Germinal center (tissue), 1 donor: ENCODE measurements at regions not wholly inside any gene's neighbourhood (a gene's known extent, or its start where the extent isn't known, plus 50 kb on each side); places are given as distances from the start of the nearest gene placed in this dataset.
"Not testable (repeated sequence)": the region's sequence is repeated elsewhere in the genome, so short reads cannot be mapped to it uniquely, and the experiment has no call there.

Experiments used
- DNase-seq: peaks from one replicate; pipeline ENCODE4 v3.0.0; 2012; ENCODE audit warnings: mixed read lengths, low spot score

DNA sequence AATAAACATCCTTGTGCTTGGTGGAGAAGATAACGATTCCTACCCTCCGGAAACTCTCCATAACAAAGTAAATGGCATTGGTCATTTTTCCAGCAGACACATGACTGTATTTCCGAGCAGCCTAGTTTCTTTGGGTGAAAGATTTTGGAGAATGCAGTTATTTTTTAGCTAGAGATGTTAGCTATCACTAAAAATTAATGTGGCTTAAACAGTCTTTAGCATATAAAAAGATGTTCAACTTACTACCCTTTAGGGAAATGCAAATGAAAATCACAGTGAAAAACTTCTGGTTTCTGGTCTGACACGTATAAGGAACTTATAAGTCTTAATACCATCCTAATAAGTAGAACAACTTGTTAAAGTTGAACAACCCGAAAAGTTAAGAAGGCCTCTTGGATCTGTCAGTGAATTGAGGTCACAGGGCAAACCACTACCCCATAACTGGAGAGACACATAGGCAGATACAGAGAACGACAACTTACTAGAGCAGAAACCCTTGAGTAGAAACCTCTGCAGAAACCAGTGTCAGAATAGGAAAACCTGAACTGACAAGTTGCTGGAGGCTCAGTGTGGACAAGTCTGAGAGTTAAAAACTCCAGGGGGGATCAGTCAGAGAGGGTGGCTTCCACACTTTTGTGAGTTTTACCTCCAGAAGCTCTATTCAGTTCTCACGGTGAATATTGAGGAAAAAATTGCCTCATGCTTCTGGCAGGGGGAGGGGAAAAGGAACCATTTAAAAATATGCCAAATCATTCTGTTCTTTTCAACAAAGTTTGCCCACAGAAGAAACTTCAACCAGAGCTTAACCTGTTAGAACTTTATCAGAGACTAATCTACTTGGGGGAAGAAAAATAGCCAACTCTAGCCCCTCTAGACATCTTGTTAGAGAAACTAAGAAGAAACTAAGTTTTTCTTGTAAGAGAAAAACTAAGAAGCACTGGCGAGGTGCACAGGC is 325.2 kb upstream of the RPS23 start:
- DNase-seq = no peak

DNA sequence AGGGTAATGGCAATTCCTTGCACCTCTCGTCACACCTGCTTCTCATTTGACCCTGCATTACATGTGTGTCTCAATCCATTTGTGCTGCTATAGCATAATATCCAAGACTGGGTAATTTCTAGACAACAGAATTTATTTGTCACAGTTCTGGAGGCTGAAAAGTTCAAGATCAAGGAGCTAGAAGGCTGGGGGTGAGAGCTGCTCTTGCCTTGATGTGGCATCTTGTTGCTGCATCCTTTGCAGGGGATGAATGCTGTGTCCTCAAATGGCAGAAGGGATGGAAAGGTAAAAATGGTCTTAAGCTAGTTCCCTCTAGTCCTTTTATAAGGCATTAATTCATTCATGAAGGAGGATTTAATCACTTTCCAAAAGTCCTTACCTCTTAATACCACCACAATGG is 323.7 kb upstream of the RPS23 start:
- DNase-seq = no peak

DNA sequence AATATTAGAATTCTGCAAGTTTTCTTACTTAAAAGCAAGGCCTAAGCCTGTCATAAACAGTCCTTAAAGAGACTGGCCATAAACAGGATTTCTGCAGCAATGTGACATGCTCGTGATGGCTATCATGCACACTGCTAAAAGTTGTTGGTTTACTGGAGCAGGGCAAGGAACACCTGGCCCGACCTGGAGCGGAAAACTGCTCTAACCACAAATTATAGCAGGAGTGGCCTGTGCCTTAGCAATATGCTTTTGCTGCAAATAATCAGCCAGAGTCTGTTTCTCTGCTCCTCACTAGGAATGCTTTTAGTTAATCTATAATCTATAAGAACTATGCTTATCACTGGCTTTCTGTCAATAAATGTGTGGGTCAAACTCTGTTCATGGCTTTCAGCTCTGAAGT is 322.9 kb upstream of the RPS23 start:
- DNase-seq = no peak

DNA sequence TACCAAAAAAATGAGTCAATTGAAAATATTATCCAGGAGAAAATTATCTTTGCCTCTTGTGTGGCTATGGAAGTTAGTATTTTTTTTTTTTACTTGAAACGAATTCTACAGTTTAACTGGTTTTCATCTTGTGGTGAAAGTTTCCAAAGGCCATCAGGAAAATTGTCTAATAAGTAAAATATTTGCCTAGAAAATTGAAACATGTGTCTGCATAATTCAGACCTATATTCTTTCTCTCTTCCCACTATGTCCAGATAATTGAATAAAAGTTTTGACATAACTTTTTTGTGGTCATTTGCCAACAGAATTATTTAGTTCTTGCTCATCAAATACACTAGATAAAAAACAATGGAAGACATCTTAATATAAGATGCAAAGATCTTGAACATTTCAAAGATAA is 321.5 kb upstream of the RPS23 start:
- DNase-seq = no peak

DNA sequence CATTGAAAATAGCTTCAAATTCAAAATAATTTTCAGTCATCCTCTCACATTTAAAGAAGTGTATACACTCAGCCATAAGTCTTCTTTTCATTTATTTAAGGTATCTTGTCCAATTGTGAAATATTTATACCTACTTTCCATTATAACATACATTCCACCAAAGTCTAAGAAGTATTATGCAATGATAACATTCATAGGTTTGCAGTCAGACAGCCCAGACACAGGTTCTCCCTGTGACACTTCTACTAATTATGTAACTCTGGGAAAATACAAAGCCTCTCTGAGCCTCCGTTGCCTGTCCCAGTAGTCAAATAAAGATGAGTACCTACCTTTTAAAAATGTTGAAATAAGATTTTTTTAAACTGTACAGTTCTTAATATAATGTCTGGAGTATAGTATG is 320.9 kb upstream of the RPS23 start:
- no peak for DNase-seq

DNA sequence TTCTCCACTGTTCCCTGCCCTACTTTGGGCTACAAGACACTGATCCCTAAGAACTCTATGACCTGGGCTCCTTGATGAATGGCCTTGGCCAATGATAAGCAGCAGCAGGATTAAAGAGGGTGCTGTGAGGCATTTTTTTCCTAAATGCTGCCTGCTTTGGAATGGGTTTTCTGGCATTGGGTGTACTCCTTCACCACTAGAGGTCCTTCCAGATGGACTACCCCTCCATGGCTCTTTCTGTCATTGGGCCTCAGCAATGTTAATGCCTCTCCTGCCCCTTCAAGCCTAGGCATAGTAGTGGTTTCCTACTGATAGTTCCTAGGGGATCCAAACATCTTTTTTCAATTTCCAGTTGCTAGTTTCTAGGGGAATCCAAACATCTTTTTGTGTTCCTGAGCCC is 319.3 kb upstream of the RPS23 start:
- no peak for DNase-seq

DNA sequence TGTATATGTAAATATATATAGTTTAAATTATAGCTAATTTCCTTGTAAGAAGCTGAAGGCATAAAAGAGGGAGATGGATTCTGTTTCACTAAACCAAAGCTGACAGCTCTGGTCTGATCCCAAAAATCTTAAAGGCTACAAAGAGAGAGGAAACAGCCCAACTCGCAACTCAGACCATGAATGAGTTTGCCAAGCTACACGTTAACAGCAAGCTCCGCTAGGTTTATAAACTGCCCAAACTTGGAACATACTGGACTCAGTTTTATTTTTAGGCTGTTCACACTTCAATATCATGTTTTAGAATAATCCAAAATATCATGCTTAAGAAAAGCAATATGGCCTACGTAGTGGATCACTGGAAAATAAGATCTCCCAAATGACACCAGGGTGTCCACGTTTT is 318.3 kb upstream of the RPS23 start:
- no peak for DNase-seq

DNA sequence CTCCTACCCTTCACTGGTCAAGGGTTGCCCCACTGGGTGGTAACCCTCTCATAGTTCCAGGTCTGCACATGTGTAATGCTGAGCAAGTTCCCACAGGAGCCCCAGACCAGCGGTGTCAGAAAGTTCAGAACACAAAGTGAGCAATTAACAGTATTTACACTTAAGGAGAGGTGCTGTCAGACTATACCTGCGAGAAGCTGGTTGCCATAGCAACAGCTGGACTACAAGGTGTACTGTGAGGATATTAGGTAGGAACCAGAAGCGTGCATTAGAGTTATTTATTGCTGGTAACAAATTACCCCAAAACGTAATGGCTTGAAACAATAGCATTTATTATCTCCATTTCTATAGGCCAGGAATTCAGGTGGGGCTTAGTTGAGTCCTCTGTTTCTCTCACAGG is 317.0 kb upstream of the RPS23 start:
- DNase-seq = no peak

DNA sequence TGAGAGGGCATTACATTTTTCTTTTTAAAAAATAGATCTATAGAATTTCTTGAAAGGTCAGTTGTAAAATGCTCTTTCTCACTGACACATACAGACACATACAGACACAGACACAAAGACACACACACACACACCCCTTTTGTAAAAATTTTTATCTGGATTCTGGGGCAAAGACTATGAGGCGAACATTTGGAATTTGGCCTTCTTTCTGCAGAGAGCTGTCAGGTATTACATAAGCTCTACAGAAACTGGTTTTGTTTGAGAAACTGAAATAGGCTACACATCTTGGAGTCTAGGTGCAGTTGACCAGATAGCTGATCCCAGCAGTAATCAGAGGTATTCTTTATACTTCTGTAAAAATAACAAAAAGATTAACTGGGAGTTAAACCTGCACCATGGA is 315.9 kb upstream of the RPS23 start:
- DNase-seq = no peak

DNA sequence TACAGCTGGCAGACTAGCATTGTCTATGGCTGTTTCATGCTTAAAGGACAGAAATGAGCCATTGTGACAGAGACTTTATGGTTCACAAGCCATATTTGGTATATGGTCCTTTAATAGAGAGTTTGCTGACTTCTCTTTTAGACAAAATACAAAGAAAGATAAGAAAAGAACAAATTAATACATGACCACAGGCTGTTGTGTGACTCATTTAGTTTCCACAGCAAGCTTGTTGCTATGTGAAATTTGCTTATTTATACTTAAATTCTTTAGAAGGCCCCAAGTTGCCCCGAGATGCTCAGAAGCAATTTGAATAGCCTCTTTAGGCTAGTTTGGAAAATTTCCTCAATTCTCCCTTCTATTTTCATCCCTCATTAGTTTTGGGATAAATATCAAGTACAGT is 315.3 kb upstream of the RPS23 start:
- no peak for DNase-seq

DNA sequence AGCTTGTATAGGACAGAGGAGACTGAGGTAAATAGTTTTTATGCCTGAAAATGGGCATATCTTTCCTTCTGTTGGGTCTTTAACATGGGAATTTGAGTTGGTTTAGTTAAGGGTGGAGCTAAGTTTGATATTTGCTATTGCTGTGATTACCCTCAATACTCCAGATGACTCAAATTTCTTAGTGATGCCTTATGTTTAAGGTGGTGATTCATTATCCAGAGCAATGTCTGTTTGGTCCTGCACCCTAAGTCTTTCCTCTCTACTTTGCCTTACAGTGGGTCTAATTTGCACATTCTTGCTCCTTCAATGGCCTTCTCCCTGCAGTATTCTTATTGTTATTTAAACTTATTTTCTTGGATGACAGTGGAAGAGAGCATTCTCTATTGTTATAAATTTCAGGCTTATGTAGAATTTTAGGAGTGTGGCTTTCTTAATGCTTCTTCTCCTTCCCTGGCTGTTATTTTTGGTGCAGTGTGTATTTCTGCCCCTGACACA is 312.9 kb upstream of the RPS23 start:
- no peak for DNase-seq

DNA sequence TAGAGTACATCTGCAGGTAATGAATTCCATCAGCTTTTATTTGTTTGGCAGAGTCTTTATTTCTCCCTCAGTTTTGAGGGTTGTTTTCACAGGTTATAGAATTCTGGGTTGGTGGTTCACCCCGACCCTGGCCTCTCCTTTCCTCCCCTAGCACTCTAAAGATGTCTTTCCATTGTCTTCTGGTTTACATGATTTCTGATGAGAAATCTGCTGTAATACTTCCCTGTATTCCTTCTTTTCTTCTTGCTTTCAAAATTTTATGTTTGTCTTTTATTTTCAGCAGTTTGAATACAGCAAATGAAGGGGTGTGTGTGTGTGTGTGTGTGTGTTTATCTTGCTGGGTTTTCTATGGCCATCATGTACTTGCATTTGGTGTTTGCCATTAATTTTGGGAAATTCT is 312.0 kb upstream of the RPS23 start:
- DNase-seq = no peak

DNA sequence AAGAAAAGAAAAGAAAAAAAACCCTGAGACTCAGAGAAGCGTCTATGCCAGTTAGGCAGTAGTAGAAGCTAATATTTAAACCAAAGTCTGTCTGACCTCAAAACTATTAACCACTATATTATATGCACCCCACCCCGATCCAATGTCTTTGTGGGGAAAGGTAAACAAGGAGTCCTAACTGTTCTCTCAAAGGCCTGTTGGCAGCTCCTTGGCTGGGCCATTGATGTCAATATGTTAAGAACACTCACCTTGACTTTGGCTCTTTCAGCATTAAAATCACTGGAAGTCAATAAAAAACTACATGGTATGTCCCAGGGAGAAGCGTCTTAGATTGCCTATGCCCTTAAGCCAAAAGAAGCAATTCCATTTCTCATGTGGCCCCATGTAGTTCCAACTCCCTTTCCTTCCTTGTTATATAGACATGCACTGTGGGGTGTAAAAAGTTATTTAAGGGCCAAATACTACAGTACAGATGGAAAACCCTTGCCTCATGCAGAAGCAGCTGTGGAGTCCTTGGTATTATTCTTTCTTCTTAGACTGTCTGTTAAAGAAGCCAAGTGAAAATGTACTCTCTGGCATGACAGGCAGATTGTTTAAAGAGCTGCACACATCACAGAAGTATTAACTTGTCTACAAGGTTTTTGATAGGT is 308.6 kb upstream of the RPS23 start:
- DNase-seq = no peak

DNA sequence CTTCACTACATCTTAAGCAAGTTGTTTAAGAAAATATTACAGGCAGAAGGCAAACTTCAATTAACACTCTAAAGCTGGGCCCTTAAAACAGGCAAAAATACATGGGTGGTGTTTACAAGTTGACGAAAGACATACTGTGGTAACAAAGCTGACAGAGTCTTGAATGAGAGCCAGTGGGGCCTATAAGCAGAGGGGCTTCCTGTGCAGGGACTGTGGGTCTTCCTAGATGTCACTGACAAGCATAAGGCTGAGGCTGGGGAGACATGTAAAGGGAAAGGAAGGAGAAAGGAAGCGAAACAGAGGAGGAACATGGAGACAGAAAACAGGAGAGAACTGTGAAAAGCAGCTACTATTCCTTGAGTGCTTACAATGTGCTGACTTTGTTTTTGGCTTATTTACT is 308.0 kb upstream of the RPS23 start:
- no peak for DNase-seq

DNA sequence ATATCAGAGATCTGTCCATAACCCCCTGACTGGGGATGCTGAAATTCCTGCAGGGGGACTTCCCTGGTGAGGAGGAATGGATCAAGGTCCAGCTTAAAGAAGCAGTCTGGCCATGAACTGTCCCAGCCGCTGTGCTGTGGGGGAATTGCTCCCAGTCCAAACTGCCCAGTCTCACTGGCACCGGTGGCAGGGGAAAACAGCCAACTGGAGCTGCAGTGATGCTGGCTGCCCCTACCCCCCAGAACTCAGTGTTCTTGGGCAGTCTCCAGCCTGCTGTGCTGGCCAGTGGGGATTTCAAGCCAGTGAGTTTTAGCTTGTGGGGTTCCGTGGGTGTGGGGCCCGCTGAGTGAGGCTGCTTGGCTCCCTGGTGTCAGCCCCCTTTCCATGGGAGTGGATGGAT is 306.5 kb upstream of the RPS23 start:
- DNase-seq = no peak

DNA sequence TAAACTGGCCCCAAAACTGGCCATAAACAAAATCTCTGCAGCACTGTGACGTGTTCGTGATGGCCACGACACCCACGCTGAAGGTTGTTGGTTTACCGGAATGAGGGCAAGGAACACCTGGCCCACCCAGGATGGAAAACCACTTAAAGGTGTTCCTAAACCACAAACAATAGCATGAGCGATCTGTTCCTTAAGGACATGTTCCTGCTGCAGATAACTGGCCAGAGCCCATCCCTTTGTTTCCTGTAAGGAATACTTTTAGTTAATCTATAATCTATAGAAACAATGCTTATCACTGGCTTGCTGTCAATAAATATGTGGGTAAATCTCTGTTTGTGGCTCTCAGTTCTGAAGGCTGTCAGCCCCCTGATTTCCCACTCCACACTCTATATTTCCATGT is 305.2 kb upstream of the RPS23 start:
- not testable (repeated sequence) for DNase-seq

DNA sequence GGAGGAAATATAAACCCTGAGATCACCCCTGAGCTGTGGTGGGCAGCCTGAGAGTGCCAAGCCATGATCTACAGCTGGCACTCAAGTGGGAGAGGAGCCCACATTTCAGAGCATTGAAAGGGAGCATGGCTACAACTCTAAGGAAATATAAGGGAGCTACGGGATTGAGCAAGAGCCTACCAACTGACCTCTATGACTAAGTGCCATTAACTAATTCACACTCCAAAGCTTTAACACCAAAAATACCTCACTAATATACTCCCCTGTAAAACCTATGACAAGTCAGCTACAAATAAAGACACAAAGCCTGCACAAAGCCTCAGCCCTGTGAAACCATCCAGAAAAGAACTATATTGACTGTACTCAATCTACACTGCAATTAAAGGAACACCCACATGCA is 286.8 kb upstream of the RPS23 start:
- DNase-seq = no peak

DNA sequence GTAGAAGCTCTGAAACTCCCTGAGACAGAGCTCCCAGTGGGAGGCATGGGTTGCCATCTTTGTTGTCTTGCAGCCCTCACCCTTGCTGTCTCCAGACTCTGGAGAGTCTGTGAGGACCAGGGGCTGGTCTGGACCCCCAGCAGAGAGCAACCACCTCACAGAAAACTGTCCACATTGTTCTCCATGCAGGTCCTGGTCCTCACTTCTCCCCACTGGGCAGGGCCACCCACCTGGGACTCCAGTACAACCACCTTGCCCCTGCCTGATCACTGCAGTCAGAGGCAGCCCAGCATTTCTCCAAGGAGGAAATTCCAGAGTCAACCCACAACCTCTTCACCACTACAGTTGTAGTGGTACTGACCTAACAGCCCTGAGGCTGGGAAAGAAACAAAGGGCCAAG is 285.6 kb upstream of the RPS23 start:
- DNase-seq = no peak

DNA sequence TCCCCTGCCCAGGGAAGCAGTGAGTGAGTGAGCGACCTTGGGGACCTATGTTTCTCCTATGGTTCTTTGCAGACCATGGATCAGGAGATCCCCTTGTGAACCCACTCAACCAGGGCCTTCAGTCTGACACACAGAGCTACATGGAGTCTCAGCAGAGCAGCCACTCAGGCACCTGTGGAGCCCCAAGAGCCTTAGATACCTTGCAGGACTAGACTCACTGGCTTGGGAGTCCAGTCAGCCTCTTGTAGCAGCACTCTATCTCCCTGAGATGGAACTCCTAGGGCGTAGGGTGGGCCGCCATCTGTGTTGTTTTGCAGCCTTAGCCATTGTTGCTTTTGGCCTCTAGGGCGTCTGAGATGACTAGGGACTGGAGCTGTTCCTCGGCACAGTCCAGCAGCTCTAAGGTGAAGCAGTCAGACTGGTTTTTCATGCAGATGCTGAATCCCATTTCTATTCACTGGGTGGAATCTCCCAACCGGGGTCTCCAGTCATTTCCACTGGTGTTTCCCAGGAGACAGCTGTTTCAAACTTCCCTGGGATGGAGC is 284.6 kb upstream of the RPS23 start:
- no peak for DNase-seq

DNA sequence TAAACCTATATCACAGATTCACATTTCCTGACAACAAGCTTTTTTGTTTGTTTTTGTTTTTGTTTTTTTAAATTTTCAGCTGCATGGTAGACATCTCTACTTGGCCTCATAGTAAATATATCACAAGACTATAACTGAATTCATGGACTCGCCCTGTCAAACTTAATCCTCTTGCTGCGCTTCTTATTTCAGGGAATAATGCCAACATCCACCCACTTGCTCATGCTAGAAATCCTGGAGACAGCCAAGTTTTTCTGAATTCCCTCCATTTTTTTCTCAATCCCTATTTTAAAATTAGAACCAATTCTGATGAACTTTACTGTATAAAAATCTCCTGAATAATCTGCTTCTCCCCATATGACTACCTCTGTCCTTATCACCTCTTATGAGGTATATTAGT is 283.6 kb upstream of the RPS23 start:
- DNase-seq = no peak

DNA sequence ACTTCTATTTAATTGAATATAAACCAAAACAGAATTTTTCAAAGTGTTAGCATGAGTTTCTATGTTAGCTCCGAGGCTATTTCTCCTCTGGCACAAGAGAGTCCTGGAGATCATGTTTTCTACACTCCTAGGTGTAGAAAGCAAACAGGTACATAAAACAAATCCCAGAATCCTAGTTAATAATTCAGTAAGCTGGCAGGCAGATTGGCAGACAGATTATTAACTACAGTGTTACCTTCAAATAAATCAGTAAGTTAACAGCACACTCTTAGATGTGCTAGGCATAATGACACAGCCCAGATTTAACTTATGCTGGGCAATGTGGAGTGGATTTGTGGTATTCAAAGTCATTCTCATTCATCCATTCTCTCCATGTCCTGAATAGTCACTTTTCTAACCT is 282.8 kb upstream of the RPS23 start:
- no peak for DNase-seq

DNA sequence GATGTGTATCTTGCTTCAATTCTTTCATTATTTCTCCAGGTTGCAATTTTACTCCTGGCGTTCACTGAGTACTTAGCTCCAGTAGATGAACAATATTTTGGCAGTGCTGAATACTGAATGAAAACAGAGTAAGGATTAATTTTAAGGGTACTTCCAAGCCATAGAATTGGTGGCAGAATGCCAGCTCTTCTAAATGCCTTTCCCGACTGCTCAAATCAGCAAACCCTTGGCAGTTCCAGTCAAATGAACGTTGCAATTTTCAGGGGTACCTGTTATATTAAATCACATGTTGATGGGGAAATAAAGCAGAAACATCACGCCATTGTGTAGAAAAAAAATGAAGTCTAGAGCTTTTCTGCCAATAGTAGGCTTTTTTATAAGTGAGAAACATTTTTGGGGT is 282.4 kb upstream of the RPS23 start:
- DNase-seq = no peak

DNA sequence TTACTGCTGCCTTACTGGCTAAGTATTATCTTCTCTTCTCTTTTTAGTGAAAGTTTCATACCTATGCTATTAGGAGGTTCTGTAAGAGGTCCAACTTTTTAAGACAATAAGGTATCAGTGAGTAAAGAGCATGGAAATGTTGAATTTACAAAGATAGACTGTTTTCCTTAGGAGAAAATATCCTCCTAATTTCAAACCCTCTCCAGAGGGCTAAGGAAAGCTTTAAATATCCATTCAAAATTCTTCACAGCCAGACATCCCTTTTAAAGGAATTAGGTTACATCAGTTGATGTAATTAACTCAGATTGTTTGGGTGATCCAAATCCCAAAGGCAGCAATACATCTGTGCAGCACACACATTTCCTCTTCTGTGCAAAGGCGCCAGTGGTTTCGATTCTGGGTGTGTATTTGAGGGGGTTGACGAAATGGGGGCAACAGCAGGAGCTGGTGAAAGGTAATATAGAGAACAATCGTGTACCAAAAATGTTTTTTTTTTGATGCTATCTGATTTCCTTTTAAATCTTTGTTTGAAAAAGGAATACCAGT is 273.8 kb upstream of the RPS23 start:
- no peak for DNase-seq
